Natural killer cell (primary cell): ENCODE measurements at regions not wholly inside any gene's neighbourhood (a gene's known extent, or its start where the extent isn't known, plus 50 kb on each side); places are given as distances from the start of the nearest gene placed in this dataset.
"Not testable (repeated sequence)": the region's sequence is repeated elsewhere in the genome, so short reads cannot be mapped to it uniquely, and the experiment has no call there.

ENCODE experiments used
- ATAC-seq, 3 donors: fragments of 150-1000 bp in 2 of 3; fragments of 200-7000 bp in 1 of 3; cut with Tn5 transposase; 1 replicate in 1 of 3; 2 replicates in 2 of 3; pipeline ENCODE4 v1.10.0; 2021; ENCODE audit warnings: mild to moderate bottlenecking in 2 of 3, moderate library complexity in 2 of 3
- DNase-seq, 2 donors: peaks; one replicate each; pipeline versions ENCODE4 v3.0.0 to v3.0.0-alpha.2; 2013 to 2021; ENCODE audit warnings: mixed read lengths in 1 of 2
- H3K27ac ChIP-seq: one replicate; pipeline ENCODE4 v1.5.1; 2013; ENCODE audit warnings: mild to moderate bottlenecking, low read length
- H3K27me3 ChIP-seq: one replicate; pipeline ENCODE4 v1.6.1; 2013; ENCODE audit warnings: low read length; ENCODE audit not compliant: control insufficient read depth, insufficient read depth
- H3K36me3 ChIP-seq: one replicate; pipeline ENCODE4 v1.6.1; 2013; ENCODE audit warnings: low read length; ENCODE audit not compliant: control insufficient read depth, insufficient read depth
- H3K4me1 ChIP-seq: one replicate; pipeline ENCODE4 v1.6.1; 2013; ENCODE audit warnings: low read length; ENCODE audit not compliant: control insufficient read depth, insufficient read depth
- H3K4me3 ChIP-seq: one replicate; pipeline ENCODE4 v1.5.1; 2013; ENCODE audit warnings: low read length
- H3K9me3 ChIP-seq: one replicate; pipeline ENCODE4 v1.6.1; 2013; ENCODE audit warnings: low read length; ENCODE audit not compliant: control insufficient read depth, insufficient read depth
- H3K27ac Mint-ChIP-seq, 2 donors: one replicate each; pipeline ENCODE4 v1.8.0; 2022; ENCODE audit warnings: mild to moderate bottlenecking in 2 of 2, mixed read lengths in 2 of 2, moderate library complexity in 1 of 2
- H3K27me3 Mint-ChIP-seq, 2 donors: one replicate each; pipeline ENCODE4 v1.8.0; 2022; ENCODE audit warnings: low read depth in 2 of 2, mixed read lengths in 2 of 2
- H3K36me3 Mint-ChIP-seq: one replicate; pipeline ENCODE4 v1.8.0; 2022; ENCODE audit warnings: mixed read lengths
- H3K4me1 Mint-ChIP-seq, 2 donors: one replicate each; pipeline ENCODE4 v1.8.0; 2022; ENCODE audit warnings: mixed read lengths in 2 of 2
- H3K4me3 Mint-ChIP-seq: one replicate; pipeline ENCODE4 v1.8.0; 2022; ENCODE audit warnings: mild to moderate bottlenecking, moderate library complexity, mixed read lengths
- H3K9me3 Mint-ChIP-seq, 2 donors: one replicate each; pipeline ENCODE4 v1.8.0; 2022; ENCODE audit warnings: mixed read lengths in 2 of 2
- WGBS: methylation state at CpG from one replicate; pipeline ENCODE4 v1.1.7; 2013; ENCODE audit warnings: missing lambda C conversion rate; ENCODE audit not compliant: insufficient coverage; 5-methylcytosine and 5-hydroxymethylcytosine counted together
- intact Hi-C: fragments of 100-400 bp; cut with micrococcal nuclease; formaldehyde crosslinking; loops from one replicate; pipeline ENCODE4 v1.14.2; 2022

GRCh38 chr15:20303248-20304171, 238.1 kb downstream of the GOLGA6L6 start:
- intact Hi-C loops, H3K36me3 ChIP-seq, H3K4me3 ChIP-seq, H3K27ac ChIP-seq, H3K36me3 Mint-ChIP-seq, H3K9me3 Mint-ChIP-seq, H3K4me1 ChIP-seq, DNase-seq, H3K4me1 Mint-ChIP-seq, H3K9me3 ChIP-seq, ATAC-seq, H3K27me3 ChIP-seq, H3K4me3 Mint-ChIP-seq, H3K27me3 Mint-ChIP-seq: not testable (repeated sequence)
- 79% methylated on average over 4 of the region's 4 CpGs for WGBS
- H3K27ac Mint-ChIP-seq: peak overlapping the region in 1 of 2 donors; percentile 43

DNA sequence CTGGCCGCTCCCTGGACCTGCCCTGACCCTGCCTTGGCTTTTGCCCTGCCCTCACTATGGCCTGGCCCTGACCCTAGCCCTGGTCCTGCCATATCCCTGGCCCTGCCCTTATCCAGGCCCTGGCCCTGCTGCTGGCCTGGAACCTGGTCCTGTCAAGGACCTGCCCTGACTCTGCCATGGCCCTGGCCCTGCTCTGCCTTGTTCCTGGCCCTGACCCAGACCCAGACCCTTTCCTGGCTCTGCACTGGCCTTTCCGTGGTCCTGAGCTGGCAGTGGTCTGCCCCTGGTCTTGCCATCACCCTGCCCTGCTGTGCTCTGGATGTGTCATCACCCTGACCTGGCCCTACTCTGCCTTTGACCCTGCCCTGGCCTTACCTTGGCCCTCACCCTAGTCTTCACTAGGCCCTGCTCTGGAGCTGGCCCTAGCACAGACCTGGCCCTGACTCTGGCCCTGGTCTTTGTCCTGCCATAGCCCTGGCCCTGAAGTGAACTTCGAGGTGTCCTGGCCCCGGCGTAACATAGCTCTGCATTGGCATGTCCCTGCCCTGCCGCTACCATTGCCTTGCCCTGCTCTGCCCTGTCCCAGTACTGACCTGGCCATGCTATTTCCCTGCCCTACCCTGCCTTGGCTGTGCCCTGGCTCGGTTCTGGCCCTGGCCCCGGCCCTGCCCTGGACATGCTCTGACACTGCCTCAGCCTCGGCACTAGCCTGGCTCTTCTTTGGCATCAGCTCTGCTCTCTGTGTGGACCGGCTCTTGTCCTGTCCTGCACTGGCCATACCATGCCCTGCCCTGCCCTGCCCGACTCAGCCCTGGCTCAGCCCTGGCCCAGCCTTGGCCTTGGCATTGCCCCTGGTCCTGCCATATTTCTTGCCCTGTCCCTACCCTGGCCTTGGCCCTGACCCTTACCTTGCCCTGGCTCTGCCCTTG, 239.2 kb downstream of the GOLGA6L6 start:
- H3K27ac ChIP-seq, H3K4me1 Mint-ChIP-seq, H3K9me3 Mint-ChIP-seq, H3K27me3 ChIP-seq, H3K4me3 Mint-ChIP-seq, H3K9me3 ChIP-seq, H3K27me3 Mint-ChIP-seq, H3K4me1 ChIP-seq, H3K36me3 Mint-ChIP-seq, H3K36me3 ChIP-seq, H3K4me3 ChIP-seq, DNase-seq, ATAC-seq, intact Hi-C loops: not testable (repeated sequence)
- H3K27ac Mint-ChIP-seq: peak overlapping the region in 1 of 2 donors; percentile 47
- 84% methylated on average over 11 of the region's 11 CpGs for WGBS

- H3K4me3 Mint-ChIP-seq, H3K4me3 ChIP-seq, H3K27ac Mint-ChIP-seq, H3K27ac ChIP-seq, ATAC-seq, H3K36me3 ChIP-seq, H3K4me1 ChIP-seq, H3K4me1 Mint-ChIP-seq, H3K36me3 Mint-ChIP-seq, H3K9me3 ChIP-seq, DNase-seq, intact Hi-C loops, H3K9me3 Mint-ChIP-seq, H3K27me3 ChIP-seq, H3K27me3 Mint-ChIP-seq: not testable (repeated sequence)
- 92% methylated on average over 12 of the region's 12 CpGs for WGBS
Measured at GRCh38 chr15:20301471-20302081, 240.0 kb downstream of the GOLGA6L6 start.

DNA sequence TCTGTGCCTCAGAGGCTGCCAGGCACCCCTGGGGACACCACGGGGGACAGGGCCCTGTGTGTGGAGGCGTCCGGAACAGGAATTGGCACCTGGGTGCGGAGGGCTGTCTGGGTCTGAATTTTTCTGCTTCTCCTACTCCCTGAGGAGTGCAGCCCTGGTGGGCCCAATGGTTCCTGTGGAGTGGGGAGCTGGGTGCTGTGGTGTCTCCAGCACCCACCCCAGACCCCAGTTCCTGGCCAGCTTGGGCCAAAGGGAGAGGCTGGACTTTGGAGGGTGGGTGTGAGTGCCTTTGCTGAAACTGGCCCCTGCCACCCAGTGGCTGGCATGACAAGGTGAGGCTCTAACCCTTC, 240.6 kb downstream of the GOLGA6L6 start:
- H3K4me1 Mint-ChIP-seq, H3K27ac ChIP-seq, H3K4me3 ChIP-seq, H3K9me3 ChIP-seq, H3K4me3 Mint-ChIP-seq, H3K27me3 ChIP-seq, H3K27me3 Mint-ChIP-seq, DNase-seq, H3K4me1 ChIP-seq, H3K27ac Mint-ChIP-seq, intact Hi-C loops, H3K36me3 Mint-ChIP-seq, ATAC-seq, H3K9me3 Mint-ChIP-seq, H3K36me3 ChIP-seq: not testable (repeated sequence)
- 90% methylated on average over 4 of the region's 4 CpGs for WGBS

DNA sequence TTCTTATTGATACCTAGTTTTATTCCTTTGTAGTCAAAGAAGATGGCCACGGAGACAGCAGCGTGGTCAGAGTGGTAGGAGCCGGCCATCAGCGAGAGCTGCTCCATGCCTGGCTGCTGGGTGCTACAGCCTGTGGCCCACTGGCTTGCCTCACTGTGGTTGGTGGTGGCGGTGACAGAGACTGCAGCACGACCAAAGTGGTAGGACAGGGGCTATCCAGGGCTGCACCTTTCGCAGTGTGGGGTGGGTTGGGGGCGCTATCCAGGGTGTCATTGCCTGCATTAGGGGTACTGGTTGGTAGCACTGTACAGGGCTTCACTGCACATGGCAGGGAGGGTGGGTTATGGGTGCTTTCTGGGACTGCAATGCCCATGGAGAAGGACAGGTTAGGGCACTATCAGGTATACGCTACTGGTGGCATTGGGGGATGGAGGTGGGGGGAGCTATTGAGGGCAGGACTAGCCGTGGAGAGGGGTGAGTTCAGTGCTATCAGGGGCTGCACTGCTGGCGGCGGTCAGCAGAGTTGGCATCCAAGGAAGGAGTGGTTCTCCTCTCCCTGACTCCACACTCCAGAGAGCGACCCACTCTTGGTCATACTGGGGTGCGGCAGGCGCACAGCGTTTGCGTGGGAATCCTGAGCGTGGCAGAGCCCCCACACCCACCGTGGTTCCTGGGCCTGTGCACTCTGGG, 241.1 kb downstream of the GOLGA6L6 start:
- H3K27me3 Mint-ChIP-seq, H3K9me3 ChIP-seq, H3K27ac ChIP-seq, intact Hi-C loops, H3K27ac Mint-ChIP-seq, H3K36me3 Mint-ChIP-seq, H3K27me3 ChIP-seq, H3K9me3 Mint-ChIP-seq, H3K4me3 ChIP-seq, H3K36me3 ChIP-seq, H3K4me1 ChIP-seq, ATAC-seq, DNase-seq, H3K4me1 Mint-ChIP-seq, H3K4me3 Mint-ChIP-seq: not testable (repeated sequence)
- 85% methylated on average over 19 of the region's 19 CpGs for WGBS

DNA sequence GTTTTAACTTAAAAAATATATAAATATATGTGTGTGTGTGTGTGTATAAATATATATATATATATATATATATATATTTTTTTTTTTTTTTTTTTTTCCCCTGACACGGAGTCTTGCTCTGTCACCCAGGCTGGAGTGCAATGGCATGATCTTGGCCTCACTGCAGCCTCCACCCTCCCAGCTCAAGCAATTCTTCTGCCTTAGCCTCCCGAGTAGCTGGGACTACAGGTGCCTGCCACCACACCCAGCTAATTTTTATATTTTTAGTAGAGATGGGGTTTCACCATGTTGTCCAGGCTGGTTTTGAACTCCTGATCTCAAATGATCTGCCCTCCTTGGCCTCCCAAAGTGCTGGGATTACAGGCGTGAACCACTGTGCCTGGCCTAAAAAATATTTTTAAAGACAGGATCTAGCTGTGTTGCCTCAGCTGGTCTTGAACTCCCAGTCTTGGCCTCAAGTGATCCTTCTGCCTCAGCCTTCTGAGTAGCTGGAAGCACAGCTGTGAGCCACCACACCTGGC, 243.9 kb downstream of the GOLGA6L6 start:
- H3K36me3 ChIP-seq, H3K9me3 ChIP-seq, intact Hi-C loops, H3K36me3 Mint-ChIP-seq, DNase-seq, H3K9me3 Mint-ChIP-seq, H3K4me3 ChIP-seq, H3K27ac ChIP-seq, H3K4me1 ChIP-seq, H3K4me3 Mint-ChIP-seq, H3K27me3 Mint-ChIP-seq, H3K27me3 ChIP-seq, H3K27ac Mint-ChIP-seq, H3K4me1 Mint-ChIP-seq, ATAC-seq: not testable (repeated sequence)
- 91% methylated on average over 2 of the region's 3 CpGs for WGBS

- H3K27ac ChIP-seq, ATAC-seq, H3K4me1 Mint-ChIP-seq, H3K27me3 Mint-ChIP-seq, H3K27me3 ChIP-seq, H3K9me3 Mint-ChIP-seq, intact Hi-C loops, H3K4me3 Mint-ChIP-seq, H3K9me3 ChIP-seq, H3K36me3 ChIP-seq, H3K4me3 ChIP-seq, H3K36me3 Mint-ChIP-seq, H3K27ac Mint-ChIP-seq, H3K4me1 ChIP-seq: not testable (repeated sequence)
- WGBS: 93% methylated on average over 7 of the region's 8 CpGs
- DNase-seq: peak in 1 of 2 donors; percentile 14
Measured at GRCh38 chr15:20296261-20296660, 245.3 kb downstream of the GOLGA6L6 start.
